Heart left ventricle (tissue), 13 donors: ENCODE measurements at regions not wholly inside any gene's neighbourhood (a gene's known extent, or its start where the extent isn't known, plus 50 kb on each side); places are given as distances from the start of the nearest gene placed in this dataset.

ENCODE experiments used
- CTCF ChIP-seq, 12 donors: fragments of 200-600 bp; sonication (generic) in 4 of 12; IDR thresholded peaks; one replicate each; pipeline versions ENCODE4 v1.5.0 to v1.8.0; 2018 to 2022; ENCODE audit warnings: antibody characterized with exemption in 12 of 12, mild to moderate bottlenecking in 5 of 12
- POLR2A ChIP-seq, 2 donors: fragments of 450-650 bp; IDR thresholded peaks; one replicate each; pipeline ENCODE4 v1.6.1; 2017; ENCODE audit warnings: antibody characterized with exemption in 2 of 2, mild to moderate bottlenecking in 2 of 2, moderate library complexity in 2 of 2
- donor health status: ischemic (EF 13 %, LVEDD 7.1; RV severe dilation, severe dysfunction).
- donor health status: DM: no; HTN: yes; CAD: no.
- donor health status: DM: no; HTN: no; CAD: no.
- donor health status: ischemic (EF 25% LVEDD 6.9; RV normal size, moderate dysfunction).
- donor health status: ischemic (EF 25% LVEDD 5.7; RV mildly dilated, moderate dysfunction).
- donor health status: ischemic (EF 35%, LVEDD 5.7; RV mildly dilated, moderate dysfunction).
- donor health status: nonischemic (EF 11% LVEDD 7.7; RV severe dilation, severe dysfunction).
- donor health status: DM: yes; HTN: yes; CAD: no.
- donor health status: PGD.
- donor health status: ischemic (EF 29% LVEDD 5.4; RV normal size, mild dysfunction).
- donor health status: nonischemic (EF 23%, LVEDD 6.1; RV moderate dilation, normal function).

- no peak for TF ChIP-seq CTCF (IDR thresholded peaks at IDR 0.05)
- TF ChIP-seq POLR2A (IDR thresholded peaks at IDR 0.05) = no peak
Measured at GRCh38 chr15:38652998-38653397, 88.4 kb upstream of the RASGRP1 start.
